HepG2 (cell line): ENCODE measurements at regions not wholly inside any gene's neighbourhood (a gene's known extent, or its start where the extent isn't known, plus 50 kb on each side); places are given as distances from the start of the nearest gene placed in this dataset.
A peak's percentile ranks its signal among the peaks of the same experiment; 100 is the strongest.

Source experiments
- ATAC-seq: fragments of 200-7000 bp; cut with Tn5 transposase; 3 replicates; pipeline ENCODE4 v1.9.1; 2020; ENCODE audit warnings: mild to moderate bottlenecking, moderate library complexity
- BruUV-seq: library from RNA; stranded (reverse); fragments of 400-500 nt; replicated peaks from 2 replicates; lab custom pipeline; 2021; lab: Mats Ljungman, UMichigan
- CTCF ChIA-PET: fragments of 300-600 bp; formaldehyde crosslinking; extraction: SDS; loops from one replicate; lab custom pipeline; 2021; ENCODE audit warnings: low total read pairs, inconsistent platforms, low intra/inter-chr PET ratio; lab: Yijun Ruan, JAX
- POLR2A ChIA-PET: fragments of 350-600 bp; sonication (Branson Sonifier 250); formaldehyde crosslinking; loops from one replicate; lab custom pipeline; 2020; ENCODE audit warnings: antibody characterized with exemption, inconsistent platforms; lab: Yijun Ruan, JAX
- DNase-seq: peaks from one replicate; pipeline ENCODE4 v3.0.0-alpha.2; 2015; ENCODE audit warnings: low spot score
- FAIRE-seq: peaks from 3 replicates; lab custom pipeline; 2011; peaks lifted over from hg19 to GRCh38; lab: Jason Lieb, UNC
- H2AFZ ChIP-seq: one replicate; pipeline ENCODE4 v1.6.1; 2011; ENCODE audit warnings: low read length, inconsistent platforms
- H3K27ac ChIP-seq: fragments of 300-600 bp; 3 replicates; pipeline ENCODE4 v1.8.0; 2011; ENCODE audit warnings: mixed run types, mild to moderate bottlenecking, mixed read lengths, low read length, inconsistent platforms; ENCODE audit not compliant: insufficient read depth; ENCODE audit errors: extremely low read length
- H3K27me3 ChIP-seq, 2 experiments: fragments of 200-600 bp in 1 of 2; 2 replicates in 1 of 2; 3 replicates in 1 of 2; pipeline versions ENCODE4 v1.6.0 to v1.8.0; 2011; ENCODE audit warnings: low read length in 2 of 2, mild to moderate bottlenecking in 2 of 2, moderate library complexity in 2 of 2, inconsistent platforms in 1 of 2; ENCODE audit not compliant: insufficient read depth in 2 of 2, control insufficient read depth in 1 of 2
- H3K36me3 ChIP-seq, 2 experiments: fragments of 200-600 bp in 1 of 2; replicated peaks in 1 of 2; 2 replicates in 1 of 2; 3 replicates in 1 of 2; pipeline versions ENCODE4 v1.5.1 to v1.8.0; 2011; ENCODE audit warnings: low read length in 2 of 2, inconsistent platforms in 1 of 2; ENCODE audit not compliant: insufficient read depth in 2 of 2, control insufficient read depth in 1 of 2
- H3K4me1 ChIP-seq: 2 replicates; pipeline ENCODE4 v1.5.1; 2012; ENCODE audit warnings: low read length, inconsistent platforms; ENCODE audit not compliant: insufficient read depth
- H3K4me2 ChIP-seq: 2 replicates; pipeline ENCODE4 v1.6.0; 2011; ENCODE audit warnings: low read depth, low read length, inconsistent platforms
- H3K4me3 ChIP-seq, 3 experiments: fragments of 200-600 bp in 1 of 3; sonication (generic), shearing (Covaris generic) in 1 of 3; replicated peaks in 1 of 3; 2 replicates each; pipeline ENCODE4 v1.5.1; 2011 to 2016; ENCODE audit warnings: low read length in 3 of 3, inconsistent platforms in 2 of 3, low read depth in 2 of 3, mild to moderate bottlenecking in 2 of 3, control low read depth in 1 of 3, mixed read lengths in 1 of 3; ENCODE audit not compliant: insufficient read depth in 1 of 3
- H3K79me2 ChIP-seq: one replicate; pipeline ENCODE4 v1.6.1; 2011; ENCODE audit warnings: low read length, inconsistent platforms; ENCODE audit not compliant: insufficient read depth
- H3K9ac ChIP-seq: 2 replicates; pipeline ENCODE4 v1.6.0; 2011; ENCODE audit warnings: mild to moderate bottlenecking, low read depth, low read length, inconsistent platforms; ENCODE audit not compliant: insufficient read depth
- H3K9me3 ChIP-seq: 2 replicates; pipeline ENCODE4 v1.5.1; 2012; ENCODE audit warnings: mild to moderate bottlenecking, low read length
- H4K20me1 ChIP-seq: 2 replicates; pipeline ENCODE4 v1.6.0; 2011; ENCODE audit warnings: inconsistent platforms, mild to moderate bottlenecking, low read length, moderate library complexity; ENCODE audit not compliant: insufficient read depth
- BCL6 ChIP-seq: IDR thresholded peaks from 2 replicates; pipeline ENCODE4 v1.6.1; 2016; ENCODE audit warnings: missing genetic modification reagents, missing compliant biosample characterization
- FOXA1 ChIP-seq, 2 experiments: fragments of 450-650 bp in 1 of 2; sonication (generic) in 1 of 2; formaldehyde crosslinking in 1 of 2; IDR thresholded peaks; 2 replicates each; pipeline versions ENCODE4 v1.4.0 to v1.6.1; 2016 to 2020; ENCODE audit warnings: missing genetic modification reagents in 1 of 2
- FOXA3 ChIP-seq: IDR thresholded peaks from 2 replicates; pipeline ENCODE4 v1.6.1; 2016; ENCODE audit warnings: missing genetic modification reagents, missing compliant biosample characterization
- FOXP1 ChIP-seq, 2 experiments: fragments of 450-650 bp in 1 of 2; IDR thresholded peaks; 2 replicates each; pipeline ENCODE4 v1.6.1; 2017 to 2018; ENCODE audit warnings: antibody characterized with exemption in 1 of 2
- SIX1 ChIP-seq: sonication (generic); formaldehyde crosslinking; IDR thresholded peaks from 2 replicates; pipeline ENCODE4 v1.4.0; 2020; ENCODE audit warnings: missing genetic modification reagents, borderline replicate concordance
- SIX4 ChIP-seq: sonication (generic); formaldehyde crosslinking; IDR thresholded peaks from 2 replicates; pipeline ENCODE4 v1.4.0; 2020; ENCODE audit warnings: missing genetic modification reagents
- SMAD9 ChIP-seq: sonication (generic); formaldehyde crosslinking; IDR thresholded peaks from 2 replicates; pipeline ENCODE4 v1.5.1; 2020; ENCODE audit warnings: mild to moderate bottlenecking, missing genetic modification reagents
- ZNF317 ChIP-seq: sonication (generic); formaldehyde crosslinking; IDR thresholded peaks from 2 replicates; pipeline ENCODE4 v1.5.0; 2020; ENCODE audit warnings: mild to moderate bottlenecking, missing genetic modification reagents
- in situ Hi-C: cut with HindIII; loops from 2 replicates; pipeline ENCODE4 v1.10.0; 2017; ENCODE audit warnings: low pct_unique_long_range_greater_than_20kb; ENCODE audit not compliant: extremely low pct_ligation_motif_present
- intact Hi-C: fragments of 100-400 bp; cut with micrococcal nuclease; formaldehyde crosslinking; loops from one replicate; pipeline ENCODE4 v1.10.0; 2022; ENCODE audit not compliant: unreplicated experiment
- TF ChIP-seq, protein P1 (sequence below): sonication (generic); formaldehyde crosslinking; IDR thresholded peaks from 2 replicates; pipeline ENCODE4 v1.8.1; 2022; ENCODE audit warnings: low read depth, mild to moderate bottlenecking, missing genetic modification reagents
- TF ChIP-seq, protein P2 (sequence below): sonication (generic); formaldehyde crosslinking; IDR thresholded peaks from 2 replicates; pipeline ENCODE4 v1.4.0; 2020; ENCODE audit warnings: missing genetic modification reagents, mild to moderate bottlenecking, borderline replicate concordance
- TF ChIP-seq, protein P3 (sequence below), 2 experiments: sonication (generic) in 1 of 2; formaldehyde crosslinking in 1 of 2; IDR thresholded peaks; 2 replicates each; pipeline versions ENCODE4 v1.4.0 to v1.6.1; 2016 to 2020; ENCODE audit warnings: borderline replicate concordance in 1 of 2, low read depth in 1 of 2, mild to moderate bottlenecking in 1 of 2, missing genetic modification reagents in 1 of 2

DNA sequence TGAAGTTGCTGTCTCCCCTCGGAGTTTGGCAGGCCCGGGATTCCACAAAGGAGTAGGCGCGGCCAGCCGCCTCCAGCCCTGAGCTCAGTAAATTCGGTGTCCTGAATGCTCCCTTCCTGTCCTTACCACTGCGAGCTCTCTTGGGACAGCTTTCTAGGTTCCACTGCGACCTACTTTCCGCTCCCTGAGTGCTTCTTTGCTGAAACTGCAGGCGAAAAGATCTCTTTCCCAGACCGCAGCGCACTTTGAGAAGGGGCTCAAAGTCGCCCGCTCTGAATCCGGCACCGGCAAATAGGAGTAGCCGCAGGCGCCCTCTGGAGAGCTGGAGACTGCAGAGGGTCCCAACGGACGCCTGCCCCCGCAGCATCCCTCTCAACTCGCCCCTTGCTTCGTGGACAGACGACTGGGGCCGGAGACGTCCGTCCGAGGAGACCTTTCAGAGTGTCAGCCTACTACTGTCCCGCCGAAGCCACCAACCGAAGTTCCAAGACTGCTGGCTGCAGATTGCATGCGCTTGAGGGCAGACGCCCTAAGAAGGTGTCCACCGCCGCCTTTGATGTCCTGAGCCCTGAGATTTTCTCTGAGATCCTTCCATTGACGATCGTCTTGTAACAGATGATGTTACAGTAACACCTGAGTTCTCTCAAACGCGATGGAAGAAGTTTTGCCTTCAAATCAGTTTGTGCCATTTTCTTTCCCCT, 96.0 kb downstream of the ANXA2R start (continued):
- TF ChIP-seq, protein P1, sequence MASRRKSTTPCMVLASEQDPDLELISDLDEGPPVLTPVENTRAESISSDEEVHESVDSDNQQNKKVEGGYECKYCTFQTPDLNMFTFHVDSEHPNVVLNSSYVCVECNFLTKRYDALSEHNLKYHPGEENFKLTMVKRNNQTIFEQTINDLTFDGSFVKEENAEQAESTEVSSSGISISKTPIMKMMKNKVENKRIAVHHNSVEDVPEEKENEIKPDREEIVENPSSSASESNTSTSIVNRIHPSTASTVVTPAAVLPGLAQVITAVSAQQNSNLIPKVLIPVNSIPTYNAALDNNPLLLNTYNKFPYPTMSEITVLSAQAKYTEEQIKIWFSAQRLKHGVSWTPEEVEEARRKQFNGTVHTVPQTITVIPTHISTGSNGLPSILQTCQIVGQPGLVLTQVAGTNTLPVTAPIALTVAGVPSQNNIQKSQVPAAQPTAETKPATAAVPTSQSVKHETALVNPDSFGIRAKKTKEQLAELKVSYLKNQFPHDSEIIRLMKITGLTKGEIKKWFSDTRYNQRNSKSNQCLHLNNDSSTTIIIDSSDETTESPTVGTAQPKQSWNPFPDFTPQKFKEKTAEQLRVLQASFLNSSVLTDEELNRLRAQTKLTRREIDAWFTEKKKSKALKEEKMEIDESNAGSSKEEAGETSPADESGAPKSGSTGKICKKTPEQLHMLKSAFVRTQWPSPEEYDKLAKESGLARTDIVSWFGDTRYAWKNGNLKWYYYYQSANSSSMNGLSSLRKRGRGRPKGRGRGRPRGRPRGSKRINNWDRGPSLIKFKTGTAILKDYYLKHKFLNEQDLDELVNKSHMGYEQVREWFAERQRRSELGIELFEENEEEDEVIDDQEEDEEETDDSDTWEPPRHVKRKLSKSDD (CRISPR knock-in tag), result no peak
- TF ChIP-seq SMAD9 (CRISPR knock-in tag) (no peak), BCL6 (CRISPR knock-in tag) (no peak), FOXP1 (IDR thresholded peaks at IDR 0.05) (no peak), FOXP1 (CRISPR knock-in tag; IDR thresholded peaks at IDR 0.05) (no peak)

DNA sequence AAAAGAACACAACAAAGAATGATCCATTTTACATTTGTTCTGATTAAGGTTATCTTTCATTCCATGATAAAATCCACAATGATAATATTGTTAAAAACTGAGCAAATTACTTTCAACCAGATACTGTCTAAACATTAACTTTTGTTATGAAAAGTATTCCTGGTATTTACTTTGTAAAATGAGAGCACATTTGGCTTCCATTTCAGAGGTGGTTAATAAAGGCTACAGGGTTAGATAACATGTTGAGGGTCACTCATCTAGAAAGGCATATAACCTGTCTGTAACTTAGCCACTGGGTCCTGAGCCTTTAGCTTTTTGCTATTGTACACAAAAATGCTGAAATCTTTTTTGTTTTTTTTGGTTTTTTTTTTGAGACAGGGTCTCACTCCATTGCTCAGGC, 99.3 kb downstream of the ANXA2R start:
- Histone ChIP-seq H2AFZ (no peak overlapping the region), H3K4me3 (no peak overlapping the region), H3K27me3 (no peaks in the 10 kb centered on the region), H3K9me3 (no peaks in the 10 kb centered on the region), H3K4me1 (peaks cover 15% of the 10 kb centered on the region), H3K27ac (no peak overlapping the region), H3K36me3 (no peaks in the 10 kb centered on the region), H4K20me1 (no peaks in the 10 kb centered on the region), H3K9ac (no peak overlapping the region), H3K79me2 (no peaks in the 10 kb centered on the region), H3K4me2 (no peak overlapping the region)
- DNase-seq (peak; percentile 28), ATAC-seq (peak; percentile 29; the same call in 1 of the 3 replicates), FAIRE-seq (no peak)
- BruUV-seq, result no TSS peak
- intact Hi-C loops, result no loop called here
- in situ Hi-C loops, result no loop called here
- ChIA-PET CTCF (no interaction called here), POLR2A (no interaction called here)
- TF ChIP-seq FOXA1 (IDR thresholded peaks at IDR 0.05) (no peak), FOXA1 (CRISPR knock-in tag; IDR thresholded peaks at IDR 0.05) (peak; percentile 48; the same call in 1 of the 2 replicates), SIX4 (peak; percentile 87; the same call in 1 of the 2 replicates), FOXA3 (CRISPR knock-in tag) (peak; percentile 59), ZNF317 (CRISPR knock-in tag) (no peak), SIX1 (CRISPR knock-in tag) (peak; percentile 93; the same call in 1 of the 2 replicates)
- TF ChIP-seq, protein P2, sequence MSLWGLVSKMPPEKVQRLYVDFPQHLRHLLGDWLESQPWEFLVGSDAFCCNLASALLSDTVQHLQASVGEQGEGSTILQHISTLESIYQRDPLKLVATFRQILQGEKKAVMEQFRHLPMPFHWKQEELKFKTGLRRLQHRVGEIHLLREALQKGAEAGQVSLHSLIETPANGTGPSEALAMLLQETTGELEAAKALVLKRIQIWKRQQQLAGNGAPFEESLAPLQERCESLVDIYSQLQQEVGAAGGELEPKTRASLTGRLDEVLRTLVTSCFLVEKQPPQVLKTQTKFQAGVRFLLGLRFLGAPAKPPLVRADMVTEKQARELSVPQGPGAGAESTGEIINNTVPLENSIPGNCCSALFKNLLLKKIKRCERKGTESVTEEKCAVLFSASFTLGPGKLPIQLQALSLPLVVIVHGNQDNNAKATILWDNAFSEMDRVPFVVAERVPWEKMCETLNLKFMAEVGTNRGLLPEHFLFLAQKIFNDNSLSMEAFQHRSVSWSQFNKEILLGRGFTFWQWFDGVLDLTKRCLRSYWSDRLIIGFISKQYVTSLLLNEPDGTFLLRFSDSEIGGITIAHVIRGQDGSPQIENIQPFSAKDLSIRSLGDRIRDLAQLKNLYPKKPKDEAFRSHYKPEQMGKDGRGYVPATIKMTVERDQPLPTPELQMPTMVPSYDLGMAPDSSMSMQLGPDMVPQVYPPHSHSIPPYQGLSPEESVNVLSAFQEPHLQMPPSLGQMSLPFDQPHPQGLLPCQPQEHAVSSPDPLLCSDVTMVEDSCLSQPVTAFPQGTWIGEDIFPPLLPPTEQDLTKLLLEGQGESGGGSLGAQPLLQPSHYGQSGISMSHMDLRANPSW (CRISPR knock-in tag), result no peak
- TF ChIP-seq, protein P3, sequence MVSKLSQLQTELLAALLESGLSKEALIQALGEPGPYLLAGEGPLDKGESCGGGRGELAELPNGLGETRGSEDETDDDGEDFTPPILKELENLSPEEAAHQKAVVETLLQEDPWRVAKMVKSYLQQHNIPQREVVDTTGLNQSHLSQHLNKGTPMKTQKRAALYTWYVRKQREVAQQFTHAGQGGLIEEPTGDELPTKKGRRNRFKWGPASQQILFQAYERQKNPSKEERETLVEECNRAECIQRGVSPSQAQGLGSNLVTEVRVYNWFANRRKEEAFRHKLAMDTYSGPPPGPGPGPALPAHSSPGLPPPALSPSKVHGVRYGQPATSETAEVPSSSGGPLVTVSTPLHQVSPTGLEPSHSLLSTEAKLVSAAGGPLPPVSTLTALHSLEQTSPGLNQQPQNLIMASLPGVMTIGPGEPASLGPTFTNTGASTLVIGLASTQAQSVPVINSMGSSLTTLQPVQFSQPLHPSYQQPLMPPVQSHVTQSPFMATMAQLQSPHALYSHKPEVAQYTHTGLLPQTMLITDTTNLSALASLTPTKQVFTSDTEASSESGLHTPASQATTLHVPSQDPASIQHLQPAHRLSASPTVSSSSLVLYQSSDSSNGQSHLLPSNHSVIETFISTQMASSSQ (IDR thresholded peaks at IDR 0.05; ENCODE audit: low read depth), result no peak
- TF ChIP-seq, protein P3 (CRISPR knock-in tag; IDR thresholded peaks at IDR 0.05; ENCODE audit: borderline replicate concordance), result peak; percentile 21; the same call in 1 of the 2 replicates
